ENCODE measurements at regions not wholly inside any gene's neighbourhood (a gene's known extent, or its start where the extent isn't known, plus 50 kb on each side); places are given as distances from the start of the nearest gene placed in this dataset.
"Not testable (repeated sequence)": the region's sequence is repeated elsewhere in the genome, so short reads cannot be mapped to it uniquely, and the experiment has no call there.

- H3K36me3 ChIP-seq (ENCODE audit: insufficient read depth, low read length), result no peaks in the 10 kb centered on the region
- H3K4me3 ChIP-seq (ENCODE audit: insufficient read depth, low read length), result no peak overlapping the region
- H3K79me2 ChIP-seq (ENCODE audit: insufficient read depth, low read length), result no peaks in the 10 kb centered on the region
- no peaks in the 10 kb centered on the region for H4K20me1 ChIP-seq (ENCODE audit: insufficient read depth, low read length)
- no peaks in the 10 kb centered on the region for H3K9me3 ChIP-seq (ENCODE audit: low read depth, low read length)
- no peaks in the 10 kb centered on the region for H3K4me1 ChIP-seq (ENCODE audit: insufficient read depth, low read length)
- H3K4me2 ChIP-seq (ENCODE audit: insufficient read depth, low read length), result no peak overlapping the region
- no peak overlapping the region for H3K27ac ChIP-seq (ENCODE audit: low read depth, low read length)
- TF ChIP-seq CTCF (IDR thresholded peaks at IDR 0.05; ENCODE audit: extremely low read depth, low read depth, low read length), result peak; percentile 27
- no peak overlapping the region for H2AFZ ChIP-seq (ENCODE audit: low read length)
- no peaks in the 10 kb centered on the region for H3K27me3 ChIP-seq (ENCODE audit: insufficient read depth, low read length)
- no peak for DNase-seq (ENCODE audit: insufficient read length, low spot score, missing footprints)
These were observed 65.0 kb upstream of the HIVEP1 start for GRCh38 chr6:11947063-11947462.

- Histone ChIP-seq H3K4me3 (ENCODE audit: insufficient read depth, low read length) (no peak overlapping the region), H4K20me1 (ENCODE audit: insufficient read depth, low read length) (no peaks in the 10 kb centered on the region), H3K9me3 (ENCODE audit: low read depth, low read length) (no peaks in the 10 kb centered on the region), H3K27me3 (ENCODE audit: insufficient read depth, low read length) (no peaks in the 10 kb centered on the region), H3K27ac (ENCODE audit: low read depth, low read length) (no peak overlapping the region), H3K79me2 (ENCODE audit: insufficient read depth, low read length) (no peaks in the 10 kb centered on the region), H3K4me2 (ENCODE audit: insufficient read depth, low read length) (no peak overlapping the region), H2AFZ (ENCODE audit: low read length) (no peak overlapping the region), H3K36me3 (ENCODE audit: insufficient read depth, low read length) (no peaks in the 10 kb centered on the region), H3K4me1 (ENCODE audit: insufficient read depth, low read length) (no peaks in the 10 kb centered on the region)
- TF ChIP-seq CTCF (IDR thresholded peaks at IDR 0.05; ENCODE audit: extremely low read depth, low read depth, low read length), result no peak
- no peak for DNase-seq (ENCODE audit: insufficient read length, low spot score, missing footprints)
These were observed 68.0 kb upstream of the HIVEP1 start for GRCh38 chr6:11944111-11944510.

GRCh38 chr6:11943060-11943459 is 69.1 kb upstream of the HIVEP1 start:
- Histone ChIP-seq H3K4me2 (ENCODE audit: insufficient read depth, low read length) (no peak overlapping the region), H3K9me3 (ENCODE audit: low read depth, low read length) (no peaks in the 10 kb centered on the region), H3K4me3 (ENCODE audit: insufficient read depth, low read length) (no peak overlapping the region), H3K4me1 (ENCODE audit: insufficient read depth, low read length) (peaks cover 4% of the 10 kb centered on the region), H2AFZ (ENCODE audit: low read length) (no peak overlapping the region), H3K27me3 (ENCODE audit: insufficient read depth, low read length) (no peaks in the 10 kb centered on the region), H4K20me1 (ENCODE audit: insufficient read depth, low read length) (no peaks in the 10 kb centered on the region), H3K79me2 (ENCODE audit: insufficient read depth, low read length) (no peaks in the 10 kb centered on the region), H3K36me3 (ENCODE audit: insufficient read depth, low read length) (no peaks in the 10 kb centered on the region), H3K27ac (ENCODE audit: low read depth, low read length) (no peak overlapping the region)
- no peak for TF ChIP-seq CTCF (IDR thresholded peaks at IDR 0.05; ENCODE audit: extremely low read depth, low read depth, low read length)
- DNase-seq (ENCODE audit: insufficient read length, low spot score, missing footprints), result no peak

- Histone ChIP-seq H3K4me2 (ENCODE audit: insufficient read depth, low read length) (no peak overlapping the region), H3K27ac (ENCODE audit: low read depth, low read length) (no peak overlapping the region), H3K4me3 (ENCODE audit: insufficient read depth, low read length) (no peak overlapping the region), H4K20me1 (ENCODE audit: insufficient read depth, low read length) (no peaks in the 10 kb centered on the region), H3K36me3 (ENCODE audit: insufficient read depth, low read length) (no peaks in the 10 kb centered on the region), H3K27me3 (ENCODE audit: insufficient read depth, low read length) (no peaks in the 10 kb centered on the region), H2AFZ (ENCODE audit: low read length) (no peak overlapping the region), H3K4me1 (ENCODE audit: insufficient read depth, low read length) (peaks cover 4% of the 10 kb centered on the region), H3K9me3 (ENCODE audit: low read depth, low read length) (no peaks in the 10 kb centered on the region), H3K79me2 (ENCODE audit: insufficient read depth, low read length) (no peaks in the 10 kb centered on the region)
- TF ChIP-seq CTCF (IDR thresholded peaks at IDR 0.05; ENCODE audit: extremely low read depth, low read depth, low read length), result no peak
- DNase-seq (ENCODE audit: insufficient read length, low spot score, missing footprints), result no peak
These were observed 69.8 kb upstream of the HIVEP1 start for GRCh38 chr6:11942185-11942864.

- not testable (repeated sequence) for H4K20me1 ChIP-seq (ENCODE audit: insufficient read depth, low read length); H3K36me3 ChIP-seq (ENCODE audit: insufficient read depth, low read length); H3K27me3 ChIP-seq (ENCODE audit: insufficient read depth, low read length); H3K9me3 ChIP-seq (ENCODE audit: low read depth, low read length); H3K4me1 ChIP-seq (ENCODE audit: insufficient read depth, low read length); DNase-seq (ENCODE audit: insufficient read length, low spot score, missing footprints); H3K27ac ChIP-seq (ENCODE audit: low read depth, low read length); H3K79me2 ChIP-seq (ENCODE audit: insufficient read depth, low read length); H3K4me2 ChIP-seq (ENCODE audit: insufficient read depth, low read length); H3K4me3 ChIP-seq (ENCODE audit: insufficient read depth, low read length); H2AFZ ChIP-seq (ENCODE audit: low read length)
These were observed 71.5 kb upstream of the HIVEP1 start for GRCh38 chr6:11940532-11941166.
